ENCODE measurements at regions not wholly inside any gene's neighbourhood (a gene's known extent, or its start where the extent isn't known, plus 50 kb on each side); places are given as distances from the start of the nearest gene placed in this dataset.

DNA sequence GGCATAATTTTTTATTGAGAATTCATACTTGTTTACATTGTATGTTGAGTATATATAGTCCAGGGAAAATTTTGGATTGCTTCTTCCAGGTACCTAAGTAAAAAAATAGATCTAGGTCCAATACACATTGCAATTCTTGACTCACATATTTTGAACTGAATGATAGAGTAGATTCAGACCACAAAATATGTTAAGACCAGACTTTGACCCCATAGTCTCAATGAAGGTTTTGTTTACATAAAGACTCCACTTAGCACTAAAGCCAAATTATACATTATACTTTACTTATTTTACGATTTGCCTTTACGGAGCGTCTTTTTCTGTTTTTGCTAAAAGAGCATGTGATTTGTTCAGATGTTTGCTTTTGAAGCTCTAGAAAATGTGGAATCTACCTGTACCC, 144.1 kb upstream of the PTCHD4 start:
- Histone ChIP-seq H3K4me3 (replicated peaks in 1 of 2; ENCODE audit: low read depth in 1 of 2, low read length in 2 of 2) (no peak overlapping the region), H3K27me3 (ENCODE audit: insufficient read depth, low read length) (no peaks in the 10 kb centered on the region), H3K36me3 (ENCODE audit: control insufficient read depth in 1 of 2, insufficient read depth in 2 of 2, low read length in 2 of 2) (no peaks in the 10 kb centered on the region), H3K9me3 (ENCODE audit: control insufficient read depth in 1 of 2, insufficient read depth in 1 of 2, low read depth in 1 of 2, low read length in 2 of 2) (no peaks in the 10 kb centered on the region), H4K20me1 (ENCODE audit: insufficient read depth) (no peaks in the 10 kb centered on the region), H3K79me2 (ENCODE audit: insufficient read depth, low read length) (no peaks in the 10 kb centered on the region), H3K27ac (ENCODE audit: low read depth, low read length) (no peak overlapping the region), H3K4me2 (ENCODE audit: low read length) (no peak overlapping the region), H3K4me1 (ENCODE audit: control insufficient read depth in 1 of 2, insufficient read depth in 2 of 2, low read length in 2 of 2) (no peaks in the 10 kb centered on the region), H3K9ac (ENCODE audit: low read length) (no peak overlapping the region), H2AFZ (ENCODE audit: low read depth, low read length, poor library complexity, severe bottlenecking) (no peak overlapping the region), H3K9me2 (ENCODE audit: insufficient read depth) (no peaks in the 10 kb centered on the region)
- CTCF ChIA-PET, result no interaction called here
- BruUV-seq (replicated peaks), result no TSS peak
- RAD21 ChIA-PET (ENCODE audit: low non-redundant PET in 1 of 2, low total read pairs in 2 of 2, uncharacterized antibody in 2 of 2, unreplicated experiment in 2 of 2), result no interaction called here
- TF ChIP-seq YY1 (IDR thresholded peaks at IDR 0.05; ENCODE audit: extremely low read depth, insufficient replicate concordance, low read depth, low read length) (no peak), SIN3A (IDR thresholded peaks at IDR 0.05; ENCODE audit: low read depth) (no peak), EGR1 (IDR thresholded peaks at IDR 0.05; ENCODE audit: low read depth) (no peak), JUND (IDR thresholded peaks at IDR 0.05) (no peak), CBX3 (IDR thresholded peaks at IDR 0.05; ENCODE audit: low read depth) (no peak)
- TF ChIP-seq, protein P1, sequence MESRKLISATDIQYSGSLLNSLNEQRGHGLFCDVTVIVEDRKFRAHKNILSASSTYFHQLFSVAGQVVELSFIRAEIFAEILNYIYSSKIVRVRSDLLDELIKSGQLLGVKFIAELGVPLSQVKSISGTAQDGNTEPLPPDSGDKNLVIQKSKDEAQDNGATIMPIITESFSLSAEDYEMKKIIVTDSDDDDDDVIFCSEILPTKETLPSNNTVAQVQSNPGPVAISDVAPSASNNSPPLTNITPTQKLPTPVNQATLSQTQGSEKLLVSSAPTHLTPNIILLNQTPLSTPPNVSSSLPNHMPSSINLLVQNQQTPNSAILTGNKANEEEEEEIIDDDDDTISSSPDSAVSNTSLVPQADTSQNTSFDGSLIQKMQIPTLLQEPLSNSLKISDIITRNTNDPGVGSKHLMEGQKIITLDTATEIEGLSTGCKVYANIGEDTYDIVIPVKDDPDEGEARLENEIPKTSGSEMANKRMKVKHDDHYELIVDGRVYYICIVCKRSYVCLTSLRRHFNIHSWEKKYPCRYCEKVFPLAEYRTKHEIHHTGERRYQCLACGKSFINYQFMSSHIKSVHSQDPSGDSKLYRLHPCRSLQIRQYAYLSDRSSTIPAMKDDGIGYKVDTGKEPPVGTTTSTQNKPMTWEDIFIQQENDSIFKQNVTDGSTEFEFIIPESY (IDR thresholded peaks at IDR 0.05; ENCODE audit: extremely low read depth, insufficient replicate concordance, low read length), result no peak
- TF ChIP-seq, protein P2, sequence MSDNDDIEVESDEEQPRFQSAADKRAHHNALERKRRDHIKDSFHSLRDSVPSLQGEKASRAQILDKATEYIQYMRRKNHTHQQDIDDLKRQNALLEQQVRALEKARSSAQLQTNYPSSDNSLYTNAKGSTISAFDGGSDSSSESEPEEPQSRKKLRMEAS (IDR thresholded peaks at IDR 0.05), result no peak
- DNase-seq (ENCODE audit: low read depth, low spot score), result no peak
- POLR2A ChIA-PET, result no interaction called here
- ATAC-seq, result no peak
- intact Hi-C loops (cut with micrococcal nuclease), result no loop called here

DNA sequence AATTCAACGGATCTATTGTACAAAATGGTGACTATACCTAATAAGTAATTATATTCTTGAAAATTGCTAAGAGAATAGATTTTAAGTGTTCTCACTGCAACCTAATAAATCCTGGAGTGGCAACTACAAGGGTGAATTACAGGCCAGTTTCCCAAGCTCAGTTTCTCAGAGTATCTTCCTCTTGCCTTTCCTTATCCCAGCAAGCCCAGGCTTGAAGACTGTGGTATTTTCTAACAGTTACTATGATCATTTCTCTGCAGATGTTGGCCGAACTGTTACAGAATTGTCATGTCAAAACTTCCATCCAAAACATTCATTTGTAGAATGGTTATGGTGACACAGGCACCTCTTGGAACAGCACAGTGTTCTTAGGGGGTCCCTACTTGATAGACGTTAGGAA, 138.1 kb upstream of the PTCHD4 start:
- H2AFZ ChIP-seq (ENCODE audit: low read depth, low read length, poor library complexity, severe bottlenecking), result no peak overlapping the region
- RAD21 ChIA-PET (ENCODE audit: low non-redundant PET in 1 of 2, low total read pairs in 2 of 2, uncharacterized antibody in 2 of 2, unreplicated experiment in 2 of 2), result no interaction called here

More for the DNA sequence above, 138.1 kb upstream of the PTCHD4 start:
- Histone ChIP-seq H3K9ac (ENCODE audit: low read length) (no peak overlapping the region), H3K27ac (ENCODE audit: low read depth, low read length) (no peak overlapping the region), H3K9me2 (ENCODE audit: insufficient read depth) (no peaks in the 10 kb centered on the region), H3K79me2 (ENCODE audit: insufficient read depth, low read length) (no peaks in the 10 kb centered on the region), H3K27me3 (ENCODE audit: insufficient read depth, low read length) (no peaks in the 10 kb centered on the region), H3K4me3 (replicated peaks in 1 of 2; ENCODE audit: low read depth in 1 of 2, low read length in 2 of 2) (no peak overlapping the region), H4K20me1 (ENCODE audit: insufficient read depth) (no peaks in the 10 kb centered on the region), H3K4me1 (ENCODE audit: control insufficient read depth in 1 of 2, insufficient read depth in 2 of 2, low read length in 2 of 2) (no peaks in the 10 kb centered on the region), H3K36me3 (ENCODE audit: control insufficient read depth in 1 of 2, insufficient read depth in 2 of 2, low read length in 2 of 2) (no peaks in the 10 kb centered on the region), H3K4me2 (ENCODE audit: low read length) (no peak overlapping the region), H3K9me3 (ENCODE audit: control insufficient read depth in 1 of 2, insufficient read depth in 1 of 2, low read depth in 1 of 2, low read length in 2 of 2) (no peaks in the 10 kb centered on the region)
- no TSS peak for BruUV-seq (replicated peaks)
- ATAC-seq (no peak), DNase-seq (ENCODE audit: low read depth, low spot score) (no peak)
- intact Hi-C loops (cut with micrococcal nuclease), result no loop called here
- ChIA-PET CTCF (no interaction called here), POLR2A (no interaction called here)
- TF ChIP-seq ZFX (IDR thresholded peaks at IDR 0.05) (no peak), POLR2AphosphoS5 (IDR thresholded peaks at IDR 0.05; ENCODE audit: low read depth, low read length) (no peak), EZH2 (IDR thresholded peaks at IDR 0.05) (no peak), JUND (IDR thresholded peaks at IDR 0.05) (no peak), EZH2phosphoT487 (IDR thresholded peaks at IDR 0.05; ENCODE audit: borderline replicate concordance) (no peak), TCF7L2 (IDR thresholded peaks at IDR 0.05; ENCODE audit: borderline replicate concordance, extremely low read depth, insufficient read depth, insufficient read length) (no peak), SP1 (IDR thresholded peaks at IDR 0.05; ENCODE audit: low read depth) (no peak), CBX3 (IDR thresholded peaks at IDR 0.05; ENCODE audit: low read depth) (no peak), EGR1 (IDR thresholded peaks at IDR 0.05; ENCODE audit: low read depth) (no peak)
